Lower leg skin (tissue), 4 donors: ENCODE measurements at regions not wholly inside any gene's neighbourhood (a gene's known extent, or its start where the extent isn't known, plus 50 kb on each side); places are given as distances from the start of the nearest gene placed in this dataset.

Experiments
- DNase-seq, 2 donors: peaks; one replicate each; pipeline ENCODE4 v3.0.0-alpha.2; 2019; ENCODE audit warnings: low spot score in 2 of 2
- H3K4me3 ChIP-seq: fragments of 200-600 bp; sonication (generic); 2 replicates; pipeline ENCODE4 v1.5.1; 2017; ENCODE audit warnings: mild to moderate bottlenecking, low read depth; ENCODE audit not compliant: poor library complexity, severe bottlenecking
- POLR2A ChIP-seq, 2 donors: fragments of 450-650 bp; IDR thresholded peaks; one replicate each; pipeline ENCODE4 v1.6.1; 2016 to 2017; ENCODE audit warnings: antibody characterized with exemption in 2 of 2, mild to moderate bottlenecking in 1 of 2, moderate library complexity in 1 of 2
- WGBS, 2 donors: methylation state at CpG; one replicate each; pipeline ENCODE4 v1.1.5; 2018; 5-methylcytosine and 5-hydroxymethylcytosine counted together
- intact Hi-C: fragments of 100-400 bp; cut with DNase I; formaldehyde crosslinking; loops from one replicate; pipeline ENCODE4 v1.15.0; 2023; ENCODE audit warnings: low total_unique reads
- TF ChIP-seq, protein P1 (sequence below), 3 donors: fragments of 450-650 bp; IDR thresholded peaks; one replicate each; pipeline ENCODE4 v1.5.1; 2016; ENCODE audit warnings: antibody characterized with exemption in 3 of 3, mild to moderate bottlenecking in 3 of 3, moderate library complexity in 2 of 3

DNA sequence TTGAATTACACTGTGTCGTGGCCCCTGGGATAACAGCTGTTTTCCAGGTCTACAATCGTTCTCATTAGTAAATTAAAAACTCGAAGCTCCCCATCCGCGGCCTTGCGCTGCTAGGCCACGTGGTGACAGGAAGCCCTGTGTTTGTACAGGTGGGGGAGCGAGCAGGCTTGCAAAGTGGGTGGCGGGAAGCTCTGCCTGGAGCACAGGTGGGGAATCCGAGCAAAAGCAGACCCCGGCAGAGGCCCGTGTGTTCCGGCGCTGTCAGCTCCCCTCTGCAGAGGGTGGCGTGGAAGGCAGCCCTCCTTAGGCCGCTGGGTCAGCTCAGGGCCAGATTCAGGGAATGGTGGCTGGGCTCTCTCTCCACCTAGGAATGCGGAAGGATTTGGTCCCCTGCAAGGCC, 59.5 kb upstream of the ERCC6L2 start:
- no peak for DNase-seq
- TF ChIP-seq POLR2A (IDR thresholded peaks at IDR 0.05) = no peak
- TF ChIP-seq, protein P1, sequence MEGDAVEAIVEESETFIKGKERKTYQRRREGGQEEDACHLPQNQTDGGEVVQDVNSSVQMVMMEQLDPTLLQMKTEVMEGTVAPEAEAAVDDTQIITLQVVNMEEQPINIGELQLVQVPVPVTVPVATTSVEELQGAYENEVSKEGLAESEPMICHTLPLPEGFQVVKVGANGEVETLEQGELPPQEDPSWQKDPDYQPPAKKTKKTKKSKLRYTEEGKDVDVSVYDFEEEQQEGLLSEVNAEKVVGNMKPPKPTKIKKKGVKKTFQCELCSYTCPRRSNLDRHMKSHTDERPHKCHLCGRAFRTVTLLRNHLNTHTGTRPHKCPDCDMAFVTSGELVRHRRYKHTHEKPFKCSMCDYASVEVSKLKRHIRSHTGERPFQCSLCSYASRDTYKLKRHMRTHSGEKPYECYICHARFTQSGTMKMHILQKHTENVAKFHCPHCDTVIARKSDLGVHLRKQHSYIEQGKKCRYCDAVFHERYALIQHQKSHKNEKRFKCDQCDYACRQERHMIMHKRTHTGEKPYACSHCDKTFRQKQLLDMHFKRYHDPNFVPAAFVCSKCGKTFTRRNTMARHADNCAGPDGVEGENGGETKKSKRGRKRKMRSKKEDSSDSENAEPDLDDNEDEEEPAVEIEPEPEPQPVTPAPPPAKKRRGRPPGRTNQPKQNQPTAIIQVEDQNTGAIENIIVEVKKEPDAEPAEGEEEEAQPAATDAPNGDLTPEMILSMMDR (IDR thresholded peaks at IDR 0.05) = no peak
- H3K4me3 ChIP-seq = no peak overlapping the region
- intact Hi-C loops = no loop called here
- WGBS, 2 donors = 81 to 89% methylated on average over 14 to 17 of the region's 17 CpGs

DNA sequence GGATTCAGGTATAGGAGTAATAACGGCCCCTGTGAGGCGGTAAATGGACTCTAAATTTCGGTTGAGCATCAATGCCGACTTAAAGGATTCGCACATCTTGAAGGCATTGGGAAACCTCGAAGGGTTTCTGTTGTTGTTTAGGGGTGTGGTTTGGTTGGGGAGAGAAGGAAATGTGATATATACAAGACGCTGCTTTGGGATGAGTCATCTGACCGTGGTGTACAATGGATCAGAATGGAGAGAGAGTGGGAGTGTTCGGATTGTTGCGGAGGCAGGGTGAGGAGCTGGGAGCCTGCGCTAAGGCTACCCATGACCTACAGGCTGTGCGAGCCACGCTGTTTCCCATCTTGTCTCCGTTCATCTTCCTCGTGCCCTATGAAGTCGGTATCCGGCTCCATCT, 60.4 kb upstream of the ERCC6L2 start:
- intact Hi-C loops = no loop called here
- DNase-seq = no peak
- 88 to 91% methylated on average over 17 of the region's 17 CpGs for WGBS, 2 donors
- H3K4me3 ChIP-seq = no peak overlapping the region
- TF ChIP-seq, protein P1 (IDR thresholded peaks at IDR 0.05) = no peak
- TF ChIP-seq POLR2A (IDR thresholded peaks at IDR 0.05) = no peak

DNA sequence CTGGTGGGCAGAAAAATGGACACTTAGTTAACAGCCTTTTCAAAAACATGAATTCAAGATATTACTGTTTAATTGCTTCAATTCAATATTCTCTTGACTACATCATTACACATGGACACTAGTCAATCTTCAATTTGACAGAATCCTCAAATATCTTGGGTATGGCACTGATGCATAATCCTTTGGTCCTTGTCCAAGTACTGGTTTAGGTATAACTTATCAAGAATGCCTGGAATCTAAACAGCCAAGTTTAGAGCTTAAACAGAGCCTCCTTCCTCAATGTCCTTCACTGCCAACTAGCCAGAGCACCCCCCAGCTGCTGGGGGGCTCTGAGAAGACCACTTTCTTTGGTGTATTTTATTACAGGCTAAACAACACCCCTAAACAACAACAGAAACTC, 61.6 kb upstream of the ERCC6L2 start:
- intact Hi-C loops = no loop called here
- no peak for DNase-seq
- no peak overlapping the region for H3K4me3 ChIP-seq
- TF ChIP-seq POLR2A (IDR thresholded peaks at IDR 0.05) = no peak
- TF ChIP-seq, protein P1 (IDR thresholded peaks at IDR 0.05) = no peak

DNA sequence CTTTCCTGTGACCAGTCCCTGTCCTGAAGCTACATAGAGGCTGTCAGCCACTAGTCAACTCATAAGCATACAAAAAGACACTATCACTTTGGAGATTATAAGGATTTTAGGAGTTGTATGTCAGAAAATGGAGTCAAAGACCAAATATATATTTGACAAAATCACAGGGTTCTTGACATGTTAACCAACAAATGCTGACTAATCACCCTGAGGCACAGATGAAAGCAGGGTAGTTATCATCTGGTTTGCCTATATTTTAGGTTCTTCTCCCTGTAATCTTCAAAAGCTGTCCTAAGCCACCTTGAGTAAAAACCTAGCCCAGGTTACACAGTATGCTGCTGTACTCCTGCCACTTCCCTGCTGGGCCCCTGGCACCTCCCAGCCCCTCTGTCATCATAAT, 64.7 kb upstream of the ERCC6L2 start:
- no peak for DNase-seq
- intact Hi-C loops = no loop called here
- TF ChIP-seq POLR2A (IDR thresholded peaks at IDR 0.05) = no peak
- TF ChIP-seq, protein P1 (IDR thresholded peaks at IDR 0.05) = no peak
- no peak overlapping the region for H3K4me3 ChIP-seq

DNA sequence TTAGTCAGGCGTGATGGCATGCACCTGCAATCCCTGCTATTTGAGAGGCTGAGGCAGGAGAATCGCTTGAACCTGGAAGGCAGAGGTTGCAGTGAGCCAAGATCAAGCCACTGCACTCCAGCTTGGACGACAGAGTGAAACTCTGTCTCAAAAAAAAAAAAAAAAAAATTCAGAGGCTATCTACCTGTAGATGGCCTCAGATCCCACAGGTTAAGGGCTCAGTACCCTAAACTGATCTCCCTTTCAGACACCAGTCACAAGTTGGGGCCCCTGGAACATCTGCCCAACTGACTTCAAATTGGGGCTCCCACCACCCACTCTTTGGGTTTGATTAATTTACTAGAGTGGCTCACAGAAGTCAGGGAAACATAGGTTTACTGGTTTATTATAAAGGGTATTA, 65.4 kb upstream of the ERCC6L2 start:
- no peak for DNase-seq
- no peak overlapping the region for H3K4me3 ChIP-seq
- intact Hi-C loops = no loop called here
- 80 to 81% methylated on average over 3 of the region's 3 CpGs for WGBS, 2 donors
- TF ChIP-seq, protein P1 (IDR thresholded peaks at IDR 0.05) = no peak
- no peak for TF ChIP-seq POLR2A (IDR thresholded peaks at IDR 0.05)

DNA sequence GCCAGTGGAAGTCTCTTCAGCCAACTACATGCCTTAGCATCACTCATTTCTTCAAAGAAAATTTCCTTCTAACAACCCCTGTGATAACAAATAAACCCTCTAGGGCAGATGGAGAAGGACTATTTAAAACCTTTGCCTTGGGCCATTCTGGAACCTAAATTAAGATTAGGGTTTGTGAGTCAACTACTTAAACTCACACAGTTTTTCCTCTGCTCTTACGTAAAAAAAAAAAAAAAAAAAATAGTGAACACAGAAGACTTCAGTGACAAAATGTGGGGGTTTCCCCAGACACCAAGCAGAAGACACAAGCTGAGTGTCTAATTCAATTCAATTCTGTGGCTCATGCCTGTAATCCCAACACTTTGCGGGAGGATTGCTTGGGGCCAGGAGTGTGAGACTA, 65.8 kb upstream of the ERCC6L2 start:
- 82 to 87% methylated on average over 2 of the region's 2 CpGs for WGBS, 2 donors
- no peak for TF ChIP-seq POLR2A (IDR thresholded peaks at IDR 0.05)
- TF ChIP-seq, protein P1 (IDR thresholded peaks at IDR 0.05) = no peak
- intact Hi-C loops = no loop called here
- no peak for DNase-seq
- H3K4me3 ChIP-seq = no peak overlapping the region
